ENCODE measurements at regions not wholly inside any gene's neighbourhood (a gene's known extent, or its start where the extent isn't known, plus 50 kb on each side); places are given as distances from the start of the nearest gene placed in this dataset.

GRCh38 chr16:17629936-17630335 is 159.2 kb upstream of the XYLT1 start:
- DNase-seq = no peak

GRCh38 chr16:17628983-17629382 is 158.2 kb upstream of the XYLT1 start:
- no peak for DNase-seq

DNA sequence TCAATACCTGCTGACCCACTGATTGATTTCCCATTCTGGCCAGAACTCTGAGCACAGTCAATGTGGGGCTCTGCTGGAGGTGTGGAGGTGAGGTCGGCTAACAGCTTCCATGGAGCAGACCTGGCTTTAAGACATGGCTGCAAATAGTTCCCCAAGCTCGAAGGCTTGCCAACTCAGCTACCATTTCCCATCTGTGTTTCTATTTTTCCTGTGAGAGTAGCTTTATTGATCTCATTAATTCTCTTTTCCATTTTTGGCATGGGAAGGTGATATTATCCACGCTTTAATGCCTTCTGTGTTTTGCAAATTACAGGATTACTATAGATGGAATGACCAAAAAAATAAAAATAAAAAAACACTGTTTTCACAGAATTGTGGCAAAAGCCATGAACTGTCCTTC is 151.6 kb upstream of the XYLT1 start:
- no peak for DNase-seq

DNA sequence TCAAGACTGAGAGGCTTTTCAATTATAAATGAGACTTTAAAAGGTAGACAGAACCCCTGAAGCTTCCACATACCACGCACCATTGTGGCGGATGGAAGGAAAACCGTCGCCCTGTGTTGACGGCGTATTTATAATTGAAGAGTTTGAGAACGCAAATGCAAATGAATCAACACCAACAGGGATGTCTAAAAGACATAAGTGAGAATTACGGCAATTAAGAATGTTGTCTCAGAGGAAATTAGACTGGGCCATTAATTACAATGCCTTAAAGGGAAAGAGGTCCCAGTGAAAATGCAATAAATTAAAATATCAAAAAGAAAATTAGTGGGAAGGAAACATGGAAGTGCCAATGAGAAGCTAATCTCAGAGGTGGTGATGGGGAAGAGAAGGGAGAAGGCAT is 148.5 kb upstream of the XYLT1 start:
- no peak for DNase-seq

DNA sequence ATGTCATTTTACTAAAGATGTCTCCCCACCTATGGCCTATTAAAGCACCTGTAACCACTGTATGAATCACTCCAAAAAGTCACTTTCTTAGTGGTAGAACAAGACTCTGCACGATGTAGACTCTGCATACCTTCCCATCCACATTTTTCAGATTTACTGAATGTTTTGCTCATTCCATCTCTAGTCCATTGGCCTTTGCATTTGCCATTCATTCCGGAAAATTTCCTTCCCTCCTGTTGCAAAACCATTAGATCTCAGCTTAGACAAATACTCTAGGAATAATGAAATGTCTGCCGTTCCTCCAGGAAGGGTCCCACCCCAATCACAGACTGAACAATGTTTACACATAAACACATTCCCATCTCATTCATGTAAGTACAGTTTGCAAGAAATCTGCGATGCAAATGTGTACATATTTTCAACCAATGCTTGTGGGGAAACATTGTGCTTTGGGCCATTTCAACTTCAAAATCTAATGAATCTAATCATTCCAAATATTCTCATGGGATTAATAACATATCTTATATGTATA is 146.3 kb upstream of the XYLT1 start:
- DNase-seq = no peak

DNA sequence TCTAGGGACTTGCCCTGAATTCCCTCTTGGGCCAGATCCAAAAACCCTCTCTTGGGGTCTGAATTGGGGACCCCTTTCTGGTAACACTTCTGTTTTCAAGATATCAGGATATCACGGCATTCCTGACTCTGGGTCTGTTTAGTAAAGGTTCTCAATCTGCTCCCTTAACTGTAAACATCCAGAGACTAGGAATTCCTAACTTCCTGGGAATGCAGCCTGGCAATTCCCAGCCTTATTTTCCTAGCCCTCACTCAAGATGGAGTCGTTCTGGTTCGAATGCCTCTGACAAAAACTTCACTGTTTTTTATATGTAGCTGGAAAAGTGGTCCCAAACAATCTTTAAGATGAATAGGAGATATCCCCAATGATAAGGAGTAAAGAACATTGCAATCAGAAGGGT is 141.6 kb upstream of the XYLT1 start:
- DNase-seq = no peak

DNA sequence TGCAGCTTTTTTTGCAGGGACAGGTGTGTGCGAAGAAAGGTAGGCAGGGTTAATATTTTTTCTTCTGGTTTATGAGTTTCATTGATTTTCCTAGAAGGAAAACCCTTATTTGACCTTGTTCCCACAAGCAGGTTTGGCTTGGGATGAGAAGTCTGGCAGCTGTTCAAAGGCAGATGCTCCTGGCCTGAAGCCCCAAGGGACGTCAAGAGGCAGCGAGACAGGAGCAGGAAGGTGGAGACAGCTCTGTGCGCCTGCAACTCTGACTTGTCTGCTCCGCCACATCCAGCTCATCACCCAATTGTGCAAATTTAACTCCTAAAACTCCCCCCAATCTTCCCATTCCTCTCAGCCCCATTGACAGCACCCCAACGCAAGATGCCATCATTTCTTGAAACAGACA is 136.8 kb upstream of the XYLT1 start:
- no peak for DNase-seq

DNA sequence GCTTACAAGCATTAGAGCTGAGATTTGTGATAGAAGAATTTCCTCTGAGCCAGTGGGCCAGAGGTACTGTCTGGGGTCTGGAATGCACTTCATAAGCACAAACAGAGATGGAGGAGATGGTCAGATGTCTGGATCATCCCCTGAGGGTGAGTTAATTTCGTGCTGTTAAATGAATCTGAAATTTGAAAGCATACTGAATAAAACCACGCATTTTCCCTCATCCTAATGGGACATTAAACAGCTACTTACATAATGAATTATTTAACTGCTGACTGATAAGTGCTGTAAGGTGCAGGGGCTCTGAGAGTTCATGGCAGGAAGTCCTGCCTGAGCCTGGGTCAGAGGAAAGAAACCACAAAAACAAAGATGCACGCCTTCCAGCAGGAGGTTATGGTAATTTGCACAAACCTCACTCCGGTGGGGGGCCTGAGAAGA is 136.3 kb upstream of the XYLT1 start:
- no peak for DNase-seq

GRCh38 chr16:17606460-17606859 is 135.7 kb upstream of the XYLT1 start:
- DNase-seq = no peak

DNA sequence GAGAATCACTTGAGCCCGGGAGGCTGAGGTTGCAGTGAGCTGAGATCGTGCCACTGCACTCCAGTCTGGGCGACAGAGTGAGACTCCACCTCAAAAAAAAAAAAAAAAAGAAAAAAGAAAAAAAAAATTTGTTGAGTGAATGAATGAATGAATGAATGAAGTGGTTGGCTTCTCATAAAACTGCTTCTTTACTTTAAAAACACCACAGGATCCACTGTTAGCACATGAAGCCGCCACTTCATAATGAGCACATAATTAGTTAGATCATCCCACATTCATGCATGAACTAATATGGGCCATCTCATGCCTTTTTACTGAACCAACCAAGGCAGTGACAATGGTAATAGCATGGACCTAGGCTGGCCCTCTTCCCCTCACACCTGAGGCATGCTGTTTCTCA is 135.0 kb upstream of the XYLT1 start:
- no peak for DNase-seq

- no peak for DNase-seq
Measured at GRCh38 chr16:17603626-17604025, 132.9 kb upstream of the XYLT1 start.

- no peak for DNase-seq
Measured at GRCh38 chr16:17602678-17603077, 131.9 kb upstream of the XYLT1 start.

GRCh38 chr16:17598968-17599367 is 128.2 kb upstream of the XYLT1 start:
- DNase-seq = no peak

DNA sequence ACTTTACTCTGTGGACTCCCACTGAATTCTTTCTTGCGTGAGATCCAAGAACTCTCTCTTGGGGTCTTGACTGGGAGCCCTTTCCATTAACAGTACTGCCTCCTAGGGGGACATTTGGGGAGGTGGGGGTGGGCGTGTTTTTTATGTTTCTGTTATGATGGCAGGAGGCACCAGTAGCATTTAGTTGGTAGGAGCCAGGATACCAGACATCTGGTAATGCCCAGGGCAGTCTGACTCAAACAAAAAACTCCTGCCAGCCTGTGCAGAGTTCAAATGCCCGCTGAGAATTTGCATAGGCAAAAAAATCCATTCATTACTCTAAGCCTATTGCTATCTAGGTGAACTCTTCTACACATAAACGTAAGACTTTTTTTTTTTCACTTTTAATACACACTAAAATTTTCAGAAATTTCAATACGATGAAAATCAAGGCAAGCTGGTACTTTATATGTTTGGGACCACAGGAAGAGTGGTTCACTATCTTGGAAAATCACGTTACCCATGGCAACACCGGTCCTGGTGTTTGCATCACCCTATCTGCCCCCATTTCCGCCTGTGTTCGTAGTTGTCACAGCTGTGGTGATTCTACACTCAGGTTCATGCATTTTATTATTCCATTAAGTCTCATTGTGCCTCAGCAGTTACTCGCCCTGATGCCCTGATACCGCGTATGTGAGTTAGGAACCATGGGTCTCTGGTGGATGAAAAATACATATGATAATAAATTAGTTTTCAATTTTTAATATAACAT is 121.1 kb upstream of the XYLT1 start:
- DNase-seq = no peak

- DNase-seq = no peak
Measured at GRCh38 chr16:17590711-17591654, 120.2 kb upstream of the XYLT1 start.

GRCh38 chr16:17589898-17590297 is 119.1 kb upstream of the XYLT1 start:
- no peak for DNase-seq

DNA sequence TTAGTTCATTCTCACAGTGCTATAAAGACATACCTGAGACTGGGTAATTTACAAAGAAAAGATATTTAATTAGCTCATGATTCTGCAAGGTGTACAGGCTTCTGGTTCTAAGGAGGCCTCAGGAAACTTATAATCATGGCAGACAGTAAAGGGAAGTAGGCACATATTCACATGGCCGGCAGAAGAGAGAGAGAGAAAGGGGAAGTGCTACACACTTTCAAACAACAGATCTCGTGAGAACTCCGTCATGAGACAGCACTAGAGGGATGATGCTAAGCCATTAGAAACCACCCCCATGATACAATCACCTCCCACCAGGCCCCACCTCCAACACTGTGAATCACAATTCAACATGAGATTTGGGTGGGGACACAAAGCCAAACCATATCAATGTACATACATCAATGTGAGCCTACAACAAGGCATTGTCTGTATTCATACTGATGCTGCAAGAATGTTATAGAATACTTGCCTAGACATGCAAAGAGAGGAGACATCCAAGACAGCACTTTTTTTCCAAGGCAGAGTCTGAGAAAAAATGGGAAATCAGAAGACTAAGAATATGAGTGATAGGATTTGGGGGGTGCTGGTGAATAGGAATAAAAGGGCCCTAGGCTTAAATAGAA is 114.8 kb upstream of the XYLT1 start:
- no peak for DNase-seq

DNA sequence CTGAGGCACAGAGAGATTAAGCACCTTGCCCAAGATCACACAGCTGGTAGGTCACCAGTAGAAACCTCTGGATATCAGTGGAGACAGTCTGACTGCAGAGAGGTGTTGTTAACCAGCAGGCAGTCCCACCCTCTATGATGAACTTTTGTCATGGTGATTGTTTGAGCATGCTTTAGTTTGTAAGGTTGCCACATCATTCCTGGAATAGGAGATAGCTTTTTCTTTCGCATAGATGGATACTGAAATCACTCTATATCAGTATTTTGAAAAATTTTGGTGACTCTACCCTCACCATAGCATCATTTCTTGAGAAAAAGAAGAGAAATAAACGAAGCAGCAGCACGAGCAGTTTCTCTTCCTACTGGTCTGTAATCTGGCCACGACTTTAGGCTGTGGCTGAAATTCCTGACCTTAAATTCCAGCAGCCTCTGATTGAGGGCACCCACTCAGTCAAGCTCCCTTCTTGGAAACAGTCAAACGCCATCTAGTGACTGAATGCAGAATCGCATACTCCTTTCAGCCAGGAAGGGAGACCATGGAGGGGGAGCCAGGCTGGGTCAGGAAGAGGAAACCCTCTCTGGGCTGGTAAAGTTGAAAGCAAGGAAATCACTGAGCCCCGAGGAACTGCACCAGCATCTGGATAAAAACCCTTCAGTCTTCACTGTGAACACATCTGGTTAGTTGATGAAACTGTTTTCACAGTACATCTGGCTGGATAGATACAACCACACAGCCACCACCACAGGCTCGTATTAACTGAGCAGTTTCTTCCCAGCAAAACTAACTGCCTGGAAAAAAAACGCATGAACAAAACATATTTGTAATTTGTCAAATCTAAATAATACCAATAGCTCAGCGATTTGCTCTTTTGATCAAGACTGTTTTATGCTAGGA is 108.5 kb upstream of the XYLT1 start:
- peak; percentile 14 for DNase-seq

DNA sequence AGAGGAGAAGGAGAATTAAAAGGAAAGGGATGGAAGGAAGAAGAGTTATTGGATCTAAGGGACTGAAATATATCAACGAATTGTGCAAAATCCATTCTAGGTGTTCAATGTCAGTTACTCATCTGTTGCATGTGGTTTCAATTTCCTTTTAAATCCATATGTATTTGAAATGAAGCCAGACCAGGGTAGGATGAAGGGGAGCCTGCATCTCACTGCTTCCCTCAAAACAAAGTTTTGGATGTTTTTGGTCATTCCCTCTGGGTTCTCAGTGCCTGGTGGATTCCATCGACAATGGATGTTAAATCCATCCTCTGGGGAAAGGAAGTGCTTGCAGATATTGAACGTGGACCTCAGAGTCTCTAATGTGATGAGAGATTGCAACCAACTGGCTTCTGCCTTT is 103.5 kb upstream of the XYLT1 start:
- DNase-seq = no peak

DNA sequence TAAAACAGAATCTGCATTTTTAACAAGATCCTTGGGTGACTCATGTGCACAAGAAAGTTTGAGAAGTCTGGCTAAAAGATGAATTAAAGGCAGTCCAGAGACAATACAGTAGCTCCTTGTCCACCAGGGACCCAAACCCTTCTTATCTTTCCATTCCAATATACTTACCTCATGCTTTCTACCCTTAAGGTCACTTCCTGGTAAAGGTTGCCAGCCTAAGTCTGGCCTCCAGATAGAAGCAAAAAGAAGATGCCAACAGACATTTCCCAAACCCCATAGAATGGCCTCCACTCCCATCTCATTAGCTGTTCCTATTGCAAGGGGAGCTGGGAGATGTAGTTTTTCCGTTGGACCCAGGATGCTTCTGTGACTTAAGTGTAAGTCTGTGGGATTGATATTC is 101.4 kb upstream of the XYLT1 start:
- DNase-seq = no peak

DNA sequence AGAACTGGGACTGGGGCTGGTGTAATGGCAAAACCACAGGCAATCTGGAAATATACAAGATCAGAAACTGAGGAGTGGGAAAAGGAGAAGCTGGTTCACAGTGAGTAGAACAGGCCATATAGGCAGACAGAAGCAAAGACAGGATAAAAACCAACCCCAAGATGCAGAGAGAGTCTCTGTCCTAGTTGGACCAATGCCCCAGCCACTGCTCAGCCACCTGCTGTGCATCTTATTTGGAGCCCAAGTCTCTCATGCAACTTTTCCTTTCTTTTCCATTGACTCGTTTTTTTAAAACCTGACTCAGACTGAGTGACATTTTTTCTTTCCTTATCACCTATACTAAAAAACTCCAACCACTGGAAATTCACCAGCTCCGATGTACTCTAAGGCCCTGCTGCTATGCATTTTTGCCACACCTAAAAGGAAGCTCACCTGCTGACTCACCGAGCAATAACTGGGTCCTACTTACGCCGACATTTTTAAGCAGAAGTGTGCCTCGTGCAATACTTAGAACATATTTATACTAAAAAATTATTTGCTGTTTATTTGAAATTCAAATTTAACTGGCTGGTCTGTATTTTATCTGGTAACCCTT is 100.8 kb upstream of the XYLT1 start:
- DNase-seq = no peak

- no peak for DNase-seq
Measured at GRCh38 chr16:17568239-17568638, 97.5 kb upstream of the XYLT1 start.
